Colon (tissue), 2 donors: ENCODE measurements at regions not wholly inside any gene's neighbourhood (a gene's known extent, or its start where the extent isn't known, plus 50 kb on each side); places are given as distances from the start of the nearest gene placed in this dataset.
"Not testable (repeated sequence)": the region's sequence is repeated elsewhere in the genome, so short reads cannot be mapped to it uniquely, and the experiment has no call there.

Experiments used
- FAIRE-seq: peaks from 2 replicates; lab custom pipeline; 2012; peaks lifted over from hg19 to GRCh38; lab: Jason Lieb, UNC
- donor health status: control.
- donor health status: control.

- FAIRE-seq = no peak
Measured at GRCh38 chr2:47964277-47964676, 58.0 kb upstream of the FBXO11 start.

GRCh38 chr2:47964722-47965434 lies 58.6 kb upstream of the FBXO11 start:
- FAIRE-seq = no peak

- not testable (repeated sequence) for FAIRE-seq
Measured at GRCh38 chr2:47976728-47977127, 70.4 kb upstream of the FBXO11 start.

DNA sequence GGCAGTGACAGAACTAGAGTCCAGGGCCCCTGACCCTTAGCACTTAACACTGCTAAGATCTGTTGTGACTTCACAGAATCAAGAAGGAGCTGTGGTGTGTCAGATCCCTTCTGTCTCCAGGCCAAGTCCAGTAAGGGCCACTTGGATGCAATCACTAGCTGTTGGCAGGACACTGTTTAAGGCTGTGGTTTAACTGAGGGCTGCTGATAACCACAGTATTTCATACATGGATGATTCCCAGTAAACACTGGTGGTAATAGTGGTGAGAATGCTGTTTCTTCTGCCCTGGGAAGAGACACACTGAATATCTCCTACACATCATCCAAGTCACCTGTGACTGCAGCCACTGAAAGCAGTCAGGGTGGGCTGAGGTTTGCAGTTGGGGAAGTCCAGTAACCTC lies 77.7 kb upstream of the FBXO11 start:
- FAIRE-seq = no peak

DNA sequence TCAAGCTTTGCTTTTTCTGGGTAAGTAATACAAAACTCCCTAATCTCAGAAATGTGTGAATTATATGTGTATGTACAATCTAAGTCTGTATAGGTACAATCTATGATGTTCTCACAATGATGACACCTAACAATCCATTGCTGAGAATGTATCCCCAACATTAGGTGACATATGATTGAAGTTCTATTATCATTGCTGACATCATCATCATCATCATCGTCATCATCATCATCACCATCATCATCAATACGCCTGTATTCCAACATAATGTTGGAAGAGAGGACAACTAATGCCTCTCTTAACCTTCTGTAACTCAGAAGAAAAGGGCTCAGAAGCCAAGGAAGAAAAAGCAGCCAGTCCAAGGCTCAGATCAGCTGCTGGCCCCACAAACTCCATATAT lies 84.2 kb upstream of the FBXO11 start:
- no peak for FAIRE-seq

DNA sequence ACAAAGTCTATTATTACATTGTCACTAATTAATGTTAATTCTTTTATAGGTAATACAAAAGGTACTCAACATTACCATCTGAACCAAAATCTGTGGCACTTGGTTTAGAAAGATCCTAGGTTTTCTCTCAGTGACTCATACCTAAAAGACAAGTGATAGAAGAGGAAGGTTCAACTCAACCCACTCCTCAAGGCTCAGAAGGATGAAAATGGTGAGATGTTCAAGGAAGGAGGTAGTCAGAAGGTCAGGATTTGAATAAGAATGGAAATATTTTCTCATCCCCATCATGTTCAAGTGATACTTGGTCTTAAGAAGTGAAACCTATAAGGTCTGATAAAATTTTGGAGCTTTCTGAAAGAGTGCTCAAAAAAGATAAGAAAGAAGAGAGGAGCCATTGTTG lies 86.4 kb upstream of the FBXO11 start:
- no peak for FAIRE-seq

DNA sequence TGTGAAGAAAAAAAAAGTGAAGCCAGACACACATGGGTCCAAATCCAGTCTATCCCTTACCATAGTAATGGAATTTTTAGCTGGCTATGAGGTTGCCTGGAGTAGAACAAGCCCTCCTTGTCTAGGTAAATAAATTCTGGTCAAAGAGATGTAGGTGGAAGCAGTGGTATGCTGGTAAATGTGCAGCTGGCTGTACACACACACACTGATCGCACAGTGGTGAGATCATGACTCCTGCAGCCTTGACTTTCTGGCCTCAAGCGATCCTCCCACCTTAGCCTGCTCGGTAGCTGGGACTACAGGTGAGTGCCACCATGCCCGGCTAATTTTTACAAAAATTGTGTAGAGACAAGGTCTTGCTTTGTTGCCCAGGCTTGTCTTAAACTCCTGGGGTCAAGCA lies 90.5 kb upstream of the FBXO11 start:
- FAIRE-seq = no peak

DNA sequence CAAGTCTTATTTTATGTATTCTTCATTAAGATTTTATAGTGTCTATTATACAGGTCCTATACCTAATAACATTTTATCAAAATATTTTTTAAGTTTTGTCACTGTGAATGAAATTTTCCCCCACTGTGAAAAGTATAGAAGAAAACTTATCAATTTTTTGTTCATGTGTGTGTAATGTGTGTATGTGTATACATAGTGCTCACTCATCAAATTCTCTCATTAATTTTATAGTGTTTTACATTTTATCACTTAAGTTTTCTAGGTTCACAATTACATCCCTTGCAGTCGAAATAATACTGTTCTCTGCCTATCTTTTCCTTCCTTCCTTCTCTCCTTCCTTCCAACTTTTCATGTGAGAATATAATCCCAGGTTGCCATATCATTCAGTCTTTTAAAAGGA lies 93.2 kb upstream of the FBXO11 start:
- FAIRE-seq = no peak

- no peak for FAIRE-seq
Measured at GRCh38 chr2:48001498-48001897, 95.2 kb upstream of the FBXO11 start.

GRCh38 chr2:48006094-48006493 lies 99.8 kb upstream of the FBXO11 start:
- FAIRE-seq = no peak

GRCh38 chr2:48007699-48008268 lies 101.5 kb upstream of the FBXO11 start:
- no peak for FAIRE-seq

DNA sequence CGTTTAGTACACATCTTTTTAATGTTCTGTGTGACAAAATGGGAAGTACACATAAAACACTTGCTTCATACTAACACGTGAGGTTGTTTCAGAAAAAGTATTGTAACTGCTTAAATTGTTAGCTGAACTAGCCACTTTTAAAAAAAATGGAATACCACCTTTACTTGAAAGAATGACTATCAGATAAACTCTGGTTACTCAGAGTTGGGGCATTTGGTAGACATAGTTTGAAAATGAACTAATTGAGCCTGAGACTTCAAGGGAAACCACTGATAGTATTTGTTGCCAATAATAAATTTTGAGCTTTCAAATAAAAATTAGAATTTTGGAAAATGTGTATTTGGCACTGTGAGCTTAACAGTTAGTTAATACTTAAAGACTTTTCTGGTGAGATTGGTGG lies 103.0 kb upstream of the FBXO11 start:
- FAIRE-seq = no peak

DNA sequence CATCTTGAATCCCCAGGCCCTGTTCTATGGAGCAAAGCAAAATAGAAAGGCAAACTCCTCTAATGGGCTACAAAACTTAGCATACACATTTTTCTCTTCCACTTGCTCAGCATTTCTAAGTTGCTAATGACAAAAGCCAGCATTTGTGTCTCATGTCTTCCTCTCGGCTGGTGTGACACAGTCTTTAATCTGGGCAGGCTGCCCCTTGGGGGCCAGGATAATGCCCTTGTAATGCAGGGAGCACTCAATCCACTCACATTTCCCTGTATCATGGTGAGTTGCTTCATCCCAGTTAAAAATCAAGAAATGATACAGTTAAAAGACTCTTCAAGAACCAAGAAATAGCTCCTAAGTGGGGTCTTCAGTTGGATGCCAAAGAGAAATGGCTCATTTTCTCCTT lies 109.1 kb upstream of the FBXO11 start:
- FAIRE-seq = no peak

- FAIRE-seq = no peak
Measured at GRCh38 chr2:48016225-48017019, 110.1 kb upstream of the FBXO11 start.

DNA sequence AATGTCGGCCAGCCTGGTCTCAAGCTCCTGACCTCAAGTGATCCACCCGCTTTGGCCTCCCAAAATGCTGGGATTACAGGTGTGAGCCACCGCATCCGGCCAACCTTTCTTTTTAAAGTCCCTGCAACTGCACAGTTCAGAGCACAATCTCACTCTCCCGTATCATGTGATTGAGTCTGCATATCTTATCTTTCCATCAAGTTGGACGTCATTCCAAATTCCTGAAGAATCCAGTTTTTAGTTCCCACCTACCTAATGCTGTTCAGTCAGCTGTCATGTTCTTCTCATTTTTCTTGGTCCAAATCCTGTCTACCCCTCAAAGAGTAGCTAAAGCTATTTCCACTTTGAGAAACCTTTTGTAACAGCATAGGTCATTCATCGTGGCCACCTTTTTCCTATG lies 110.8 kb upstream of the FBXO11 start:
- no peak for FAIRE-seq

DNA sequence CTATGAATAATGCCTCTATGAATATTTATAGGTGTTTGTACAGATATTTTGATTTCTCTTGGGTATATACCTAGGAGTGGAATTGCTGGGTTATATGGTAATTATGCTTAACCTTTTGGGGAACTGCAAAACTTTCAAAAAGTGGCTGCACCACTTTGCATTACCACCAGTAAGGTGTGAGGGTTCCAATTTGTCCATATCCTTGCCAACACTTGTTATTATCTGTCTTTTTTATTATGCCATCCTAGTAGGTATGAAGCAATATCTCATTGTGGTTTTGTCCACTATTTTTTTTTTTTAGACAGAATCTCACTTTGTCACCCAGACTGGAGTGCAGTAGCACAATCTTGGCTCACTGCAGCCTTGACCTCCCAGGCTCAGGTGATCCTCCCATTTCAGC lies 112.2 kb upstream of the FBXO11 start:
- FAIRE-seq = no peak

- no peak for FAIRE-seq
Measured at GRCh38 chr2:48026865-48027264, 120.6 kb upstream of the FBXO11 start.

- FAIRE-seq = no peak
Measured at GRCh38 chr2:48032765-48033164, 126.5 kb upstream of the FBXO11 start.

- no peak for FAIRE-seq
Measured at GRCh38 chr2:48034295-48034694, 128.0 kb upstream of the FBXO11 start.

DNA sequence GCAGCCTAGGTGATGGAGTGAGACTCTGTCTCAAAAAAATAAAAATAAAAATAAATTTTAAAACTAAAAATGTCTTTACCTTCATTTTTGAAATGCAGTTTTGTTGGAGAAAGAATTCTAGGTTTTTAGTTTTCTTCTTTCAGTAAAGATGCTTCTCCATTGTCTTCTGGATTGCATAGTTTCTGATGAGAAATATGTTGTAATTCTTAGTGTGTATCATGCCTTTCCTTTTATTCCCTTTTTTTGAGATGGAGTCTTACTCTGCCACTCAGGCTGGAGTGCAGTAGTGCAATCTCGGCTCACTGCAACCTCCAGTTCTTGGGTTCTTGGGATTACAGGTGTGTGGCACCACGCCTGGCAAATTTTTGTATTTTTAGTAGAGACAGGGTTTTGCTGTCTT lies 130.0 kb upstream of the FBXO11 start:
- FAIRE-seq = no peak

- FAIRE-seq = no peak
Measured at GRCh38 chr2:48039209-48039990, 133.1 kb upstream of the FBXO11 start.

- no peak for FAIRE-seq
Measured at GRCh38 chr2:48043131-48043700, 136.9 kb upstream of the FBXO11 start.
